DOHH2 (cell line): ENCODE measurements at regions not wholly inside any gene's neighbourhood (a gene's known extent, or its start where the extent isn't known, plus 50 kb on each side); places are given as distances from the start of the nearest gene placed in this dataset.

ENCODE experiments used
- H3F3A ChIP-seq: fragments of 200-600 bp; sonication (generic), shearing (Covaris generic); 2 replicates; pipeline ENCODE4 v1.6.0; 2016; ENCODE audit warnings: antibody characterized with exemption, mild to moderate bottlenecking; ENCODE audit not compliant: control insufficient read depth, insufficient read depth
- H3K27ac ChIP-seq: fragments of 200-600 bp; sonication (generic); 2 replicates; pipeline ENCODE4 v1.5.1; 2014; ENCODE audit warnings: low read depth, mild to moderate bottlenecking, low read length, moderate library complexity
- H3K27me3 ChIP-seq: fragments of 200-600 bp; sonication (generic); 2 replicates; pipeline ENCODE4 v1.6.1; 2014; ENCODE audit warnings: mild to moderate bottlenecking, low read length, mixed read lengths; ENCODE audit not compliant: control insufficient read depth
- H3K36me3 ChIP-seq: fragments of 200-600 bp; sonication (generic); 2 replicates; pipeline ENCODE4 v1.6.1; 2014; ENCODE audit warnings: mild to moderate bottlenecking, low read length, moderate library complexity, mixed read lengths; ENCODE audit not compliant: control insufficient read depth
- H3K4me1 ChIP-seq: fragments of 200-600 bp; sonication (generic); 2 replicates; pipeline ENCODE4 v1.6.1; 2014; ENCODE audit warnings: mild to moderate bottlenecking, low read length, mixed read lengths; ENCODE audit not compliant: control insufficient read depth
- H3K4me2 ChIP-seq: fragments of 200-600 bp; sonication (generic); 2 replicates; pipeline ENCODE4 v1.6.0; 2014; ENCODE audit warnings: mild to moderate bottlenecking, low read length, moderate library complexity
- H3K4me3 ChIP-seq: fragments of 200-600 bp; sonication (generic); 2 replicates; pipeline ENCODE4 v1.5.1; 2014; ENCODE audit warnings: mild to moderate bottlenecking, low read length, mixed read lengths
- H3K79me2 ChIP-seq: fragments of 200-600 bp; sonication (generic); 2 replicates; pipeline ENCODE4 v1.6.1; 2014; ENCODE audit warnings: mild to moderate bottlenecking, low read length, mixed read lengths; ENCODE audit not compliant: control insufficient read depth
- H3K9me2 ChIP-seq: fragments of 200-600 bp; sonication (generic); replicated peaks from 2 replicates; pipeline ENCODE4 v1.6.1; 2014; ENCODE audit warnings: mild to moderate bottlenecking, low read length, mixed read lengths; ENCODE audit not compliant: control insufficient read depth
- H3K9me3 ChIP-seq: fragments of 200-600 bp; sonication (generic); 2 replicates; pipeline ENCODE4 v1.6.1; 2014; ENCODE audit warnings: antibody characterized with exemption, low read length, mixed read lengths; ENCODE audit not compliant: control insufficient read depth, insufficient read depth
- H4K20me1 ChIP-seq: fragments of 200-600 bp; sonication (generic); 2 replicates; pipeline ENCODE4 v1.6.0; 2014; ENCODE audit warnings: low read depth, mild to moderate bottlenecking, antibody characterized with exemption, low read length, moderate library complexity; ENCODE audit not compliant: control insufficient read depth, insufficient read depth
- CTCF ChIP-seq: fragments of 200-600 bp; sonication (generic); IDR thresholded peaks from one replicate; pipeline ENCODE4 v1.5.1; 2014; ENCODE audit warnings: antibody characterized with exemption, mild to moderate bottlenecking, low read depth, low read length; ENCODE audit not compliant: poor library complexity, severe bottlenecking
- EZH2phosphoT487 ChIP-seq: fragments of 200-600 bp; sonication (generic); IDR thresholded peaks from 2 replicates; pipeline ENCODE4 v1.6.1; 2017; ENCODE audit warnings: borderline replicate concordance, mild to moderate bottlenecking, antibody characterized with exemption, low read length, moderate library complexity, mixed read lengths

GRCh38 chr16:51569203-51569931 is 418.3 kb upstream of the SALL1 start:
- Histone ChIP-seq H3K9me2 (no peaks in the 10 kb centered on the region), H3K27me3 (no peaks in the 10 kb centered on the region), H3K4me3 (no peak overlapping the region), H3K9me3 (no peaks in the 10 kb centered on the region), H3K79me2 (no peaks in the 10 kb centered on the region), H4K20me1 (no peaks in the 10 kb centered on the region), H3K36me3 (no peaks in the 10 kb centered on the region), H3K4me2 (no peak overlapping the region), H3K27ac (no peak overlapping the region), H3F3A (no peaks in the 10 kb centered on the region), H3K4me1 (no peaks in the 10 kb centered on the region)
- no peak for TF ChIP-seq EZH2phosphoT487
- no peak for TF ChIP-seq CTCF

DNA sequence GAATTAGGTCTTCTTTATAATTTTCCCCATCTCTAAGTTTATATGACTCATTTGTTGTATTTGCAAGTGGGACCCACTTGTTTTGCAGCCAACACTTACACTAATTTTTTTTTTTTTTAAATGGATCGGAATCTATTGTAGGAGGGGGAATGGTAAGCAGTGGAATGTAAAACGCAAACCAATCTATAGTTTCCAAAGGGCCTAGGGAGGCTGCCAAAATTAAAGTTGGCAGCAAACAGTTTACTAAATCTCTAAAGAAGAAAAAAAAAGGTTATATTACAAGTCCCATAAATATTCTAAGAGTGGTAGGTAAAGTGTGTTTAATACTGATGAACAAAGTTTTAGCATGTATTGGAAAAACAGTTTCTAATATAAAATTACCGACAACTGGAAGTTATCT is 416.8 kb upstream of the SALL1 start:
- Histone ChIP-seq H3F3A (no peaks in the 10 kb centered on the region), H3K27me3 (no peaks in the 10 kb centered on the region), H3K36me3 (no peaks in the 10 kb centered on the region), H4K20me1 (no peaks in the 10 kb centered on the region), H3K4me1 (no peaks in the 10 kb centered on the region), H3K79me2 (no peaks in the 10 kb centered on the region), H3K4me2 (no peak overlapping the region), H3K27ac (no peak overlapping the region), H3K9me3 (no peaks in the 10 kb centered on the region), H3K4me3 (no peak overlapping the region), H3K9me2 (no peaks in the 10 kb centered on the region)
- TF ChIP-seq CTCF, result no peak
- TF ChIP-seq EZH2phosphoT487, result no peak

DNA sequence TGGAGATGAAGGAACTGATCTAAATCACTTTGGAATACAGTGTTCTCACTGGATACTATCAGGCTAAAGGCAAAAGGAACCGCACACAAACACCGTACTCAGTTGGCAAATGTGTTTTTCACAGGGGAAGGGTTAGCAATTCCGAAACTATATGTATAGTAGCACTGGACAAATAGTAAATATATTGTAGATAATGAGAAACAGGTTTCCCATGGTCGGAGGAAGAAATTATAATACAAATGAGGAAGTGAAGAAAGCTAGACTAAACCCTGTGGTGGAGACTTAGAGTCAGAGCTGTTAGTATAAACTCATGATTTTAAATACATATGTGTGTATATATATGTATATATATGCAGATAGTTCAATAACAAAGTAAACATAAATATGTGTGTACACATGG is 414.1 kb upstream of the SALL1 start:
- Histone ChIP-seq H3K36me3 (no peaks in the 10 kb centered on the region), H4K20me1 (no peaks in the 10 kb centered on the region), H3K4me2 (no peak overlapping the region), H3K79me2 (no peaks in the 10 kb centered on the region), H3K4me3 (no peak overlapping the region), H3K27ac (no peak overlapping the region), H3F3A (no peaks in the 10 kb centered on the region), H3K4me1 (no peaks in the 10 kb centered on the region), H3K27me3 (no peaks in the 10 kb centered on the region), H3K9me3 (no peaks in the 10 kb centered on the region), H3K9me2 (no peaks in the 10 kb centered on the region)
- TF ChIP-seq EZH2phosphoT487 (no peak), CTCF (no peak)
